IMR-90 (cell line): ENCODE measurements at regions not wholly inside any gene's neighbourhood (a gene's known extent, or its start where the extent isn't known, plus 50 kb on each side); places are given as distances from the start of the nearest gene placed in this dataset.

ENCODE experiments used
- CTCF ChIP-seq: conservative IDR thresholded peaks from 2 replicates; pipeline ENCODE4 v1.5.1; 2012; ENCODE audit warnings: mild to moderate bottlenecking, low read depth, low read length, improper control_type of control experiment
- SMC3 ChIP-seq: fragments of 150-350 bp; IDR thresholded peaks from 2 replicates; pipeline ENCODE4 v1.6.1; 2016; ENCODE audit warnings: low read depth, mild to moderate bottlenecking, antibody characterized with exemption, low read length, moderate library complexity

DNA sequence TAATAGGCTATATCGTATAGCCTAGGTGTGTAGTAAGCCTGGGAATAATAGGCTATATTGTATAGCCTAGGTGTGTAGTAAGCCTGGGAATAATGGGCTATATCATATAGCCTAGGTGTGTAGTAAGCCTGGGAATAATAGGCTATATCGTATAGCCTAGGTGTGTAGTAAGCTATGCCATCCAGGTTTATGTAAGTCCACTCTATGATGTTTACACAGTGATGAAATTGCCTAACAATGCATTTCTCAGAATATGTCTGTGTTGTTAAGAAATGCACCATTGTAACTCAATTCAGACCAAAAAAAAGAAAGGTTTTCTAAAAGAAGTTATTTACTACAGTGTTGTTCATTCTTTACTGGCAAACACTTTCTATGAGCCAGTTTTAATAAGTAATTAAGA, 1387.2 kb downstream of the STIM2 start:
- TF ChIP-seq CTCF, result no peak
- no peak for TF ChIP-seq SMC3
